Epithelial cell of esophagus (primary cell): ENCODE measurements at regions not wholly inside any gene's neighbourhood (a gene's known extent, or its start where the extent isn't known, plus 50 kb on each side); places are given as distances from the start of the nearest gene placed in this dataset.
"Not testable (repeated sequence)": the region's sequence is repeated elsewhere in the genome, so short reads cannot be mapped to it uniquely, and the experiment has no call there.

Source experiments
- DNase-seq: peaks from one replicate; pipeline ENCODE4 v3.0.0; 2010; ENCODE audit warnings: low read depth
- H3K4me3 ChIP-seq: 2 replicates; pipeline ENCODE4 v1.5.1; 2011; ENCODE audit warnings: mild to moderate bottlenecking, low read length, control low read depth
- TF ChIP-seq, protein P1 (sequence below): IDR thresholded peaks from 2 replicates; pipeline ENCODE4 v1.5.1; 2011; ENCODE audit warnings: low read depth, mild to moderate bottlenecking, low read length, control low read depth, inconsistent platforms; ENCODE audit not compliant: insufficient read depth; ENCODE audit errors: missing control alignments

DNA sequence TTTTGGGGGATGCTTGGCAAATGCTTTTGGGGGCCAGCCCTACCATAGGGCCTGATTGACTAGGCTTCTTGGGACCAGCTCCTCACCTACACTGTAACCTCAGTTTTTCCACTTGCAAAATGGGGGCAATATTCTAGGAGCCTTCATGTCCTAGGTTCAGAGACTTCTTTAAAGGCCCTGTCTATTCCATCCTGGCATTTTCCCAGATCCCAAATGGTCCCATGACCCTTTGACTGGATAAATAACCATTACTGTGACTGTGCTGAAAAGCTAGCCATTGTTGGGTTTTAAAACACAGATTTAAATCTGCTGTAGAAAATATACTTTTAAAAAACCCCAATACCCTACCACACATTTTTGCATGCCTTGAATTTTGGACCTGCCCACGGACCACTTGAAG lies 149.8 kb downstream of the EFNB1 start:
- no peak for DNase-seq
- no peak overlapping the region for H3K4me3 ChIP-seq
- TF ChIP-seq, protein P1, sequence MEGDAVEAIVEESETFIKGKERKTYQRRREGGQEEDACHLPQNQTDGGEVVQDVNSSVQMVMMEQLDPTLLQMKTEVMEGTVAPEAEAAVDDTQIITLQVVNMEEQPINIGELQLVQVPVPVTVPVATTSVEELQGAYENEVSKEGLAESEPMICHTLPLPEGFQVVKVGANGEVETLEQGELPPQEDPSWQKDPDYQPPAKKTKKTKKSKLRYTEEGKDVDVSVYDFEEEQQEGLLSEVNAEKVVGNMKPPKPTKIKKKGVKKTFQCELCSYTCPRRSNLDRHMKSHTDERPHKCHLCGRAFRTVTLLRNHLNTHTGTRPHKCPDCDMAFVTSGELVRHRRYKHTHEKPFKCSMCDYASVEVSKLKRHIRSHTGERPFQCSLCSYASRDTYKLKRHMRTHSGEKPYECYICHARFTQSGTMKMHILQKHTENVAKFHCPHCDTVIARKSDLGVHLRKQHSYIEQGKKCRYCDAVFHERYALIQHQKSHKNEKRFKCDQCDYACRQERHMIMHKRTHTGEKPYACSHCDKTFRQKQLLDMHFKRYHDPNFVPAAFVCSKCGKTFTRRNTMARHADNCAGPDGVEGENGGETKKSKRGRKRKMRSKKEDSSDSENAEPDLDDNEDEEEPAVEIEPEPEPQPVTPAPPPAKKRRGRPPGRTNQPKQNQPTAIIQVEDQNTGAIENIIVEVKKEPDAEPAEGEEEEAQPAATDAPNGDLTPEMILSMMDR: no peak

- DNase-seq: no peak
- H3K4me3 ChIP-seq: no peak overlapping the region
- TF ChIP-seq, protein P1: no peak
Observed at GRCh38 chrX:68978255-68978654, 149.4 kb downstream of the EFNB1 start.

DNA sequence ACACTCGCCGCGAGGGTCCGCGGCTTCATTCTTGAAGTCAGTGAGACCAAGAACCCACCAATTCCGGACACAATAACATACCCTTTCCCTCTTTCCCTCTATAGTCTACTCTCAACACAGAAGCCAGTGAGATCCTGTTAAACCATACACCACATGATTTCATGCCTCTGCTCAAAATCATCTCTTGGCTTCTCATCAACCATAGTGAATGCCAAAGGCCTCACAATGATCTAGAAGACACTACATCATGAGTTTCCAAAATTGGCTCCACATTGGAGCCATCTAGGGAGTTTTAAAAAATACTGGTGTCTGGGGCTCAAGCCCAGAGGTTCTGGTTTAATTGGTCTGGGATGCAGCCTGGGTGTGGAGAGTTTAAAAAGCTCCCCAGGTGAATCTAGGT lies 124.5 kb downstream of the EFNB1 start:
- H3K4me3 ChIP-seq: no peak overlapping the region
- DNase-seq: no peak
- TF ChIP-seq, protein P1: no peak

DNA sequence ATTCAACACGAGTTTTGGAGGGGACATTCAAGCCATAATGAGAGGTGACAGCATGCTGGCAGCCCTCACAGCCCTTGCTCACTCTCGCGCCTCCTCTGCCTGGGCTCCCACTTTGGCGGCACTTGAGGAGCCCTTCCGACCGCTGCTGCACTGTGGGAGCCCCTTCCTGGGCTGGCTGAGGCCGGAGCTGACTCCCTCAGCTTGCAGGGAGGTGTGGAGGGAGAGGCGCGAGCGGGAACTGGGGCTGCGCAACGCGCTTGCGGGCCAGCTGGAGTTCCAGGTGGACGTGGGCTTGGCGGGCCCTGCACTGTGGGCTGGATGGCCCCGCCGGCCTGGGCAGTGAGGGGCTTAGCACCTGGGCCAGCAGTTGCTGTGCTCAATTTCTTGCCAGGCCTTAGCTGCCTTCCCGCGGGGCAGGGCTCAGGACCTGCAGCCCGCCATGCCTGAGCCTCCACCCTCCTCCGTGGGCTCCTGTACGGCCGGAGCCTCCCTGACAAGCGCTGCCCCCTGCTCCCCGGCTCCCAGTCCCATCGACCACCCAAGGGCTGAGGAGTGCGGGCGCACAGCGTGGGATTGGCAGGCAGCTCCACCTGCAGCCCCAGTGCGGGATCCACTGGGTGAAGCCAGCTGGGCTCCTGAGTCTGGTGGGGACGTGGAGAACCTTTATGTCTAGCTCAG lies 123.3 kb downstream of the EFNB1 start:
- H3K4me3 ChIP-seq, DNase-seq: not testable (repeated sequence)

GRCh38 chrX:68950937-68951336 lies 122.1 kb downstream of the EFNB1 start:
- H3K4me3 ChIP-seq: no peak overlapping the region
- TF ChIP-seq, protein P1: no peak
- no peak for DNase-seq

DNA sequence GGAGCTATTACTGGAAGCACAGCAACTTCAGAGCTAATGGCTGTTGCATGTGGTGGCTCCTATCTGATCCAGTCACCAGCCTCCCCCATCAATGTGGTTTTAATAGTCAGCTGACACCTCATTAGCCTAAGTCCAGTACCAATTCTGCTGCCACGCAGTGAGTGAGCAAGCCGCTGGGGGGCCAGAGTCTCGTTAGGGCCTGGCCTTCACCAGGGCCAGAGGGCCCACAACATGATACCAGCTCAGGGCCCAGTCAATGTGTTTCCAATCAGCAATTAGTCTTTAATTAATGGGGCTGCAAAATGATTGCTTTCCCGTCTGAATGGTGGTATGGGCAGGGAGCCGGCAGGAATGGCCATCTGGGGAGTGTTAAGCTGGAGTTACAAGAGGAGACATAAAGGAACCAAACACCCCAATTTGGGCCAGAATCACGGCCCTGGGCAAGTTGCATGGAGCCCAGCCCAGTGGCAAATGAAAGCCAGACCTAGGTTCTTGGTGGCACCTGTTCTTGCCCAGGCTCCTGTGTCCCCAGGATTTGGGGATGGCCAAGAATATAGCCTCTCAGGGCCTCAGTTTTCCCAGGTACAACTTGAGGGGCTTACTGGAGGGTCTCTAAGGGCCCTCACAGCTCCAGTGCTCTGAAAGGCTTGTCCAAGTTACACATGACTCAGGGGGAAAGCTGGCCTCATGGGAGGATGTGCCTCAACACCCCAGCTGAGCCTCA lies 119.2 kb downstream of the EFNB1 start:
- no peak for DNase-seq
- TF ChIP-seq, protein P1: no peak
- H3K4me3 ChIP-seq: no peak overlapping the region

DNA sequence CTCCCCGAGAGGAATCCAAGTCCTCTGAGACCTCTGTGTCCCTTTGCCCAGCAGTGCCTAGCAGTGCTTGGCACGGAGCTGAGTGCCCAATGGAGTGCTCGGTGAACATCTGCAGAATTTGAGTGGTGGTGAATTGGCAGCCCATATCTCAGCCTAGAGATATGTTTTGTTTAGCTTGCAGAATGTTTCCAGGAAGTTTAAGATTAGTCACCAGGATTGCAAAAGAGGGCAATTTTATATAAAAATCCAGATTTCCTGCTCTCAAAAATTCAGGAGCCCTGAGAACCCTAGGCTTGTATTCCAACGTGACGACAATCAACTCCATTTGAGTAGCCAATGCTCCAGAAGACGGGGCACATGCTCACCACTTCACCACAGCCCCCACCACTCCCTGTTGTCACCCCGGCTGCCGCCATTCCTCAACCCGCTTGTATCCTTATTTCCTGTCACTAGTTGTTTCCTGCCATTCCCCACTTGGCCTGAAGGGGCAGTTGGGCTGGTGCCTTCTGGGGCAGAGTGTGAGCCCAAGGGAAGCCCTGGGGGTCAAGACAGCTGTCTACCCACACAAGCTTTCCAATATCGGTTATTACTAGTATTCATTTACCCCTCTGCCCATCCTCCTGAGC lies 116.9 kb downstream of the EFNB1 start:
- TF ChIP-seq, protein P1: peak; percentile 31
- H3K4me3 ChIP-seq: no peak overlapping the region
- peak; percentile 39 for DNase-seq
